NCI-H1092 (cell line): ENCODE measurements at regions not wholly inside any gene's neighbourhood (a gene's known extent, or its start where the extent isn't known, plus 50 kb on each side); places are given as distances from the start of the nearest gene placed in this dataset.

ENCODE experiments used
- DNase-seq: peaks from one replicate; lab custom pipeline; 2025; lab: John Stamatoyannopoulos, UW

DNA sequence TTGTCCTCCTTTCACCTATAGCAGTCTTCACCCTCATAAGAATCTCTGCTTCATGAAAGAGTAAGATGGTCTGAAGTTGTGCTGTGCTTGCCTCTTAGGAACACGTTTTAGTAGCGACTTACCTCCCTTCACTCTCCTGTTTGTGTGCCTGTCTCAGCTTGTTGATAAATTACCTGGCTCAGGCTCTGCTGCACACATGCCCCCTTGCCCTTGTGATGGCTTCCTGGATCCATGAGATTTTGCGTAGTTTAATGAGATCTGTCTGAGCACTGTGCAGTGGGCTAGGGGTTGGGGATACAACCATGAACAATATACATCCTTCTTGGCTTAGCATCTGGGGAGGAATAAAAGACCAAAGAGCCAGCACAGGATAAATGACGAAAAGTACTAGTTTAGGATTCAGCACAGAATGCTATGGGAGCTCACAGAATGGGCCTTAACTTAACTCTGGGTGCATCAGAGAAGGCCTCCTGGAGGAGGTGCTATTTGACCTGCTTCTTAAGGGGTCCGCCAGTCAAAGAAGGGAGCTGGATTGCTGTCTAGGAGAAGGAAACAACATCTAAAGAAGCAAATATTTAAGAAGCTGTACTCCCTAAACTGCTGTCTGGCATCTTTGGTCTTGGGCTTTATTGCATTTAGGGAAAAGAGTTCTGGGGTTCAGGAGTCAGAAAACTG is 175.7 kb upstream of the PLXNA2 start:
- no peak for DNase-seq

DNA sequence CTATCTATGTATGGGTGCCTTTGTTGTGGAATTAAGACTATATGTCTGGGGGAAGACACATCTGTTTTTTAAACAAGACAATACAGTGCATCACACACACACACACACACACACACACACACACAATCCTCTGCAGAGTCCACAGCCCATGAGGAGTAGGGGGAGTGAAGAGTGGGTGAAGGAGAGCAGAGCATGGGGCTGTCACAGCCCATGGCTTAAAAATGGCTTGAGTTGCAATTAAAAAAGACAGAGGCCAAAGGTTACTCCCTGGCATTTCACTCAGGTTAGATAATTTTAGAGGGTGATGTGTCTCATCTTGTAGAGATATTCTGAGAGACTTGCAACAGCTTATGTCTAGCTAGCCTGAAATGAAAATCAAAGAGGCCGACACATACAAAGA is 176.5 kb upstream of the PLXNA2 start:
- DNase-seq = no peak

DNA sequence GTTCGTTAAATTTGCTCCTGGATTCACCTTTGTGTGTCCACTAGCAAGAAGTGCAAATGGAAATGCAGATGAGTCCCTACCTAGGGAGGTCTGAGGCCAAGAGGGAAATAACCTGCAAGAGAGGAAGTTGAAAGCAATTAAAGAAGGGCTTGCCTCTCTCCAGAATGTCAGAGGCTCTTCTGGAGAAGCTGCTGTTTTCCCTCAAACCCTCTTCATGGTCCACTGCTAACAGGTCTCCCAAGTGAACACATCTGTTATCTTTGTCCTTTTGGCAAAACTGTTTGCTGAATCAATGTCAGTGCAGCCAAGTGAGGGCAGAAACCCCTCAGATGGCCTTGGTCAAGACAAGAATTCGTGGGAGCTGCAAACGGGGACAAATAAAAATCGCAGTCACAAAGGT is 177.3 kb upstream of the PLXNA2 start:
- DNase-seq = no peak

DNA sequence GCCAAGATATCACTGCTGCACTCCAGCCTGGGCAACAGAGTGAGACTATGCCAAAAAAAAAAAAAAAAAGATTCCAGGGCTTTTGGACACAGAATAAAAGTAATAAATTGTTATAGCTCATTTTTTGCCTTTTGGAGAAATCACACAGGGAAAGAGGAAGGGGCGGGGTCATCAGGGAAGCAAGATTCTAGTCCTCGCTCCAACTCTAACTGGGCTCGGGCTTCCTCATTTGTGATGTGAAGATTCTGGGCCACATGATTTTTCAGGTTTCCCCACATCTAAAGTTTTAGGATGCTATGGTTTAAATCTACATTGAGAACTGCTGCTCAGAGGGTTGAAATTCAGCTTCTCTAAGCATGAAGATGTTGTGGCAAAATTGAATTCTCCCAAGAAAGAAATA is 179.3 kb upstream of the PLXNA2 start:
- no peak for DNase-seq

DNA sequence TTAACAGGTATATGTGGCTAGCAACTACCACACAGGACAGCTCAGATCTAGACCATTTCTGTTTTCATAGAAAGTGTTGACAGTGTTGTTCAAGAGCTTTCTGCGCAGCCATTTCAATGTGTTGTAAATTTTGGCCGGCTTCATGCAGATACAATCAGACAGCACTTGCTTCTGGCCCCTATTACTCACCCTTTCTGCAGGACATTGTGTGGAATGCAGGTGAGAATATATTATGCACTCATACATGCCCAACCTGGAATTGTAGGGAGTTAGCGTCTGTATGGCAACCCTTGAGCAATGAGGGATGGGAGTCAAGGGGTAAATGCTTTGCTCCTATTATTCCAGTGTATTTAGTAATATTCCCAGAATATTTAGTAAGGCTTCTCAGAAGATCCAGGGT is 180.9 kb upstream of the PLXNA2 start:
- no peak for DNase-seq

DNA sequence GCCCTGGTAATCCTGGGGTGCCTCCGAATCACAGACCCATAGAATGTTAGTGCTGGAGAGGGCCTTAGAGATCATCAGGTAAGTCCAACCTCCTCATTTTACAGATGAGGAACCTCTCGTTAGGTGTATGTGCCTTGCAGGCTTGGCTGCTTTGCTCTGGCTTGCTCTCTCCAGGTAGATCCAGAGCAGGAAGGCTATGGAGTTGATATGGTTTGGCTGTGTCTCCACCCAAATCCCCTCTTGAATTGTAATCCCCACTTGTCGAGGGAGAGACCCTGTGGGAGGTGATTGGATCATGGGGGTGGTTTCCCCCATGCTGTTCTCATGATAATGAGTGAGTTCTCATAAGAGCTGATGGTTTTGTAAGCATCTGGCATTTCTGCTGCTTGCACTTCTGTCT is 186.0 kb upstream of the PLXNA2 start:
- DNase-seq = no peak

DNA sequence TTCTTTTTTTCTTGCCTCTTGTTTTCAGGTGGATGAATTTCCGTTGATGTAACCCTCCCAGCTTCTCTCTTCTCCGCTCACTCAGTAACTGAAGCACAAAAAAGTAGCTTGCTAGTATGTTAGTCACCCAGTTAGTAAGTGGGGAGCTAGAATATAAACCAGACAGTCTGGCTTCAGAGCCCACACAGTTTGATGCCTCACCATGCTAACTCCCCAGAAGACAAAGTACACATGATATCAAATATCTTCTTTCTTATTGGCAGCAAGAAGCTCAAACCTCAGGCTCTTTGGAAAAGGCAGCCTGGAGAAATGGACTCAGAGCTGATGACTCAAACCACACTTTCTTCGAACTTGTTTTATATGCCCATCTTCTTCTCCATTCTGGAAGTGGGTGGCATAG is 187.5 kb upstream of the PLXNA2 start:
- DNase-seq = no peak

DNA sequence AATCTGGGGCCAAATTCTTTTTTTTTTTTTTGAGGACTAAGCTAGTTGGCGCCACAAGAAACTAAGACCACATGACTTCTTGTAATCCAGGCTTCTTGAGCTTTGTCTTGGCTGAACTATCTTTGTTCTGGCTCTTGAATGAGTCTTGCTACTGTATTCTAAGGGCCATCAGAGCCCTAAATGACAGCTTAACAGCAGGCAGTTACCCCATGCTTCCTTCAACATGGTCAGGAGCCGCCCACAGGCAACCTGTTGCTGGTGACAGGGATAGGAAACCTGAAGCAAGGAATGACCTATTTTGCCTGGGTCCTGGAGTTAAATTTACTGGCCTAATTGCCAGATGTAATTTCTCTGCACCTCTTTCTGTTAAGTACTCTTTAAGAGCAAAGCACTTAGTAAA is 188.2 kb upstream of the PLXNA2 start:
- DNase-seq = no peak

DNA sequence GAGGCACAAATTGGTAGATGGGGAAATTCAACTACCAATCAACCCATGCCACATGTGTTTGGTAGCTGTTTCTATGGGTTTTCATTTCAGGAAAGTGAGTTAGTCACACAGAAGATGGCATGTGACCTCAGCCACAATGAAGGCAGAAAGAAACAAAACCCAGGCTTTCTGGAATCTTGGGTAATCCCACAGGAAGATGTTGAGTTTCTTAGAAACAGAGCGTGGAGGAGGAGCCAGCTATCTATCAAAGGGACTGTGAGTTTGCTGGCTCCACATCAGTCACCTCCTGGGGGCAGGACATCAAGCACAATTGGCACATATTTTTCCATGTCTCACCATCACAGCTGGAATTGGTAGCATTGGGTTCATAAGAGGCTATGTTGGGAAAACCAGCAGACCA is 188.9 kb upstream of the PLXNA2 start:
- no peak for DNase-seq

DNA sequence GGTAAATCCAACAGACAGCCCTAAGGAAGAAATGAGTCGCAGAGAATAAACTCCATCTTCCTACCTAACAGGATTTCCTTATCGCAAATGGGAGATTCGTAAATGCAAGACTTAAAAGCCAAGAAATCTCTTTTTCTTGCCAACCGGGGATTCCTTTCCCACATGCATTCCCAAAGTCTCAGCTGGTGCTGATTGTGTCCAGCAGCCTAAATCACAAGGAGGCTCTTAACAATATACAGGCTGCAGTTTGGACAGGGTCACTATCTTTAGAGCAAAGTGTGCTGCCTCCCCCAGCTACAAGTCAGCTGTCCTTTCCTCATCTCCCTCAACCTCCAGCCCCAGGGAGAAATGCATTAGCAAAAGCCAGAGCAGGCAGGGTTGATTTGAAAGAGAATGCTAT is 189.8 kb upstream of the PLXNA2 start:
- DNase-seq = no peak

DNA sequence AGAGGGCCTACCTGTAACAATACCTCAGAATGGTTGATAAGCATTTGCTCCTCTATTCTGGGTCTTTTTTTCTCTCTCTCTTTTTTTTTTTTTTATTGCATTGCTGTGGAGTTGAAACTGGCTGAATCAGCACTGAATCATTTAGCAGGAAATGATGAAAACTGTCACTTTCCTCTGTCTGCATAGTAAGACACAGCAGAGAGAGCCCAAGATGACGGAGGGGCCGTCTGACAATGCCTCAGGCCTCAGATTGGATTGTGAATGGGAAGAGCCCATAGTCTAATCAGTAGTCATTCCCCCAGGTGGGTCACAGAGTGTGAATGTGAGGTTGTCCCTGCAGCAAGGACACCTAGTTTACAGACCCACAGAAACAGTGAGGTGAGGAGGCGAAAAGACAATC is 193.2 kb upstream of the PLXNA2 start:
- DNase-seq = no peak

DNA sequence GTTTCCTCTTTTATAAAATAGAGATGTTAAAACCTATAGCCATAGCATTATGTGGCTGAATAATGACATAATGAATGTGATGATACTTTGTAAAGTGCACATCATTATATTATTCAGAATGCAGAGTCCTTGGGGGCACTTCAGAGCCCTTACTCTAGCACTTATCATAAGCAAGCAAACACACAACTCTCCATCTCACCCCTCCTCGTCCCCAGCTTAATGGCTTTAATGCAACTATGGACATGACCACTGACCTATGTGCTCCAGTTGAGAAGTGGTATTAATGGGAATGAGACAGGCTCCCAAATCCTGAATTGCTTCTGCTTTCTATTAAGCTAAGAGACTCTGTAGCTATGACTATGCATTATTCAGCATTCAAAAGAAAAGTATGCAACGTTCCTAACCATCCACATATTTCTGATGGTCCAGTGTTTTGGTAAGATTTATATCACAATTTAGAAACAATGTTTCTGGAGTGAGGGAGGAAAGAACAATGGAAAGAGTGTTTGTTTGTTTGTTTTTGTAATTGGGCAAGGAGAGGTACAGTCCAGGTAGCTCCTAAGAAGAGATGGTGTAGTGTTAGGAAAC is 194.0 kb upstream of the PLXNA2 start:
- DNase-seq = no peak

DNA sequence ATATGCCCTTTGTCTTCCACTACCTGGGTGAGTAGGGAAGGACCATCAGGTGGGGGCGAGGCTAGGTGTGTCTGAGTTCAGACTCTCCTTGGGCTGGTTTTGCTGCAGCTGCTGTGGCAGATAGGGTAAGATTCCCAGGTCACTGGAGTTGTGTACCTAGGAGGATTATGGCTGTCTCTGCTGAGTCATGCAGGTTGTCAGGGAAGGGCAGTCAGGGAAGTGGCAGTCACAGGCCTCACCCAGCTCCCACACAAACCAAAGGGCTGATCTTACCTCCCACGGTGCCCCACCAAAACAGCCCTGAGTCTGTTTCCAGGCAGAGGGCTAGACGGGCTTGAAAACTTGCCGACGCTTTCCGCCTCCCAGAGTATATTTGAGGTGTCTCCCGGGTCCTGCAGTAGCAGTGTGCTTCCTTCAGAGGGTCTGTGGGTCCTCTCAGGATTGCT is 201.6 kb upstream of the PLXNA2 start:
- no peak for DNase-seq

DNA sequence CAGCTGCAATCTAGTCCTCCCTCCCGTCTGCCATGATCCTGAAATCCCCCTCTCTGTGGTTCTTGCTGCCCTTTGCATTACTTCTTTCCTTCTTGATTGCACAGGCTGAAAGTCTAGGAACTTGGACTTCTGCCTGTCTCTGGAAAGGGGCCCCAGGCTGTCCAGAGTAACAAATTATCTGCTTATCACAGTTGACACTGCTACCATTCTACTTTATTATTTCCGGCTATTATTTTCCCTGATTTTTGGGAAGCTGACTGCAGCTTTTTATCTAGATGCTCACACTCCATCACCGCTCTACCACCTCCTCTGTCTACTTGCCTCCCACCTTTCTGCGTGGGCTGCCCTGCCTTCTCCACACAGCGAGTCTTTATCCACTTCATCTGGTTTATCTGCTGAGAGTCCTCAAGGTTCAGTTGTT is 202.1 kb upstream of the PLXNA2 start:
- DNase-seq = no peak

DNA sequence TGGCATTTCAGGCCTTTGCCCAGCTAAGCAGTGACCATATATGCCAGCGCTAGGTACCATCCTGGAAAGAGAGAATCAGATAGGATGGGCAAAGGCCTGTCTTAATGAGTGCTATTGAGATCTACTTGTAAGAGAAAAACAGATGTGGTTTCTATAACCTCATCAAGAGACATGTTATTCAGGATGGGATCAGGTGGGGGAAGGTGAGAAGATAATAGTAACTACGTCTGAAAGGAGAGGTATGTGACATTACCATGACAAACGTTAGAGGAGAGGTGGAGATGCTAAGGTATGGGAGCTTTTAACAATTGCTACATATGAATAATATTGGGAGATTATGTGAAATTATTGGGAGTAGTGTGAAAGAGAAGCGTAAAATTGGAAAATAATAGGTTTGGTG is 204.2 kb upstream of the PLXNA2 start:
- no peak for DNase-seq

DNA sequence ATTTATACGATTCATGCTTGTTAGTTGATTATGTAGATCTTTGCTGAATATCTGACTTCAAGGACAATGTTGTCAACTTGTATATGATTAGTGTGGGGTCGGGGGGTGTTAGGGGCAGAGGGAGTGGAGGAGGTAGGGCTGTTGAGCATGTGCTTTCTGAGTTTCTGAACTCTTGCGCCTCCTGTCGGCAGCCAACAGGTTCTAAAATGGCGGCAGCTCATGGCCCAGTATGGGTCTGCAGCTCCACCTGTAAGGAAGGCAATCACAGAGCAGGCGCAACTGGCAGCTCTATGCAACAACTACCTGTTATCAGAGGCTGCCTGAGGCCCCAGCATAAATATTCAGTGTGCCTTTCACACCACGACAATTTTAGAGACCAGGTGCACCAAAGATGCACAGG is 205.8 kb upstream of the PLXNA2 start:
- DNase-seq = no peak

DNA sequence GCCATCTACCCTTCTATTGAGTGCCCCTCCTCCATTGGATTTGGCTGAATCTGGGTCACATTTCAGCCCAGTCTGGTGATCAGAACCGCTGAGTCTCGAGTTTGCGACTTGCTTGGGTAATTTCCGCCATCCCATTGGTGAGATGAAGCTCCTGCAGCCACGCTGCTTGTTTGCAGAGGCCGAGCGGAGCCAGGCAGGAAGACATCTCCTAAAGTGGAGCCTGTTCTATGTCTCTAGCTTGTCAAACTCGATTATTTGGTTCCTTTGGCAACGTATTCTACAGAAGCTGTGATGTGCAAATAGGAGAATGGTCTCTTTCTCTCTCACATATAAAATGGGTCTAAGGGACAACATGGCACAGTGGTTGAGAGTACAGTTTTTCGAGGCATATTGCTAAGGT is 206.8 kb upstream of the PLXNA2 start:
- no peak for DNase-seq

DNA sequence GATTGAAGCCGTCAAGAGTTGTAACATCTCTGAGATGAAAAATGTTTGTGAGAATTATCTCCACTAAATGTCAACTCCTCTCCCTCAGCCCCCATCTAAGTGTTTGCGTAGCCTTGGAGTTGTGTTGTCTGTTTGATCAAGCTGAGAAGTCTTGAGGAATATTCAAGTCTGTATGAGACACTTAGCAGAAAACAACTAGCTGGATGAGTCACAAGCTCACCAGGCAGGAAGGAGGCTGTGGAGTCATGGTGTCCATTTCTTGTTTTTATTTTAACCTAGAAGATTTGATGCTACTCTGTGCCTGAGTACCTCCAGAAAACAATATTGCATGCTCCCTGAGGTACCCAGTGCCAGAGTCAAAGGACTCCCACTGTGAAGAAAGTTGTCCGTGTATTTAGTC is 211.6 kb upstream of the PLXNA2 start:
- no peak for DNase-seq

DNA sequence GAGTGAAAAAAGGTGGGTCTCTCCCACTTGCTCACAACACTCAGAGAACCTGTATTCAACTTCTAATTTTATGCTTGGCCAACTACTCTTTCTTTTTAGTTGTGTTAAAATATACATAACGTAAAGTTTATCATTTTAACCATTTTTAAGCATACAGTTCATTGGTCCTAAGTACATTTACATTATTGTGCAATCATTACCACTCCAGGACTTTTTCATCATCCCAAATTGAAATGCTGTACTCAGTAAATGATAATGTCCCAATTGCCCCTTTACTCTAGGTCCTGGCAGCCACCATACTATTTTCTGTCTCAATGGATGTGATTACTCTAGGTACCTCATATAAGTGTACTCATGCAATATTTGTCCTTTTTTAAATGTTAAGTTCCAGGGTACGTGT is 212.3 kb upstream of the PLXNA2 start:
- DNase-seq = no peak

DNA sequence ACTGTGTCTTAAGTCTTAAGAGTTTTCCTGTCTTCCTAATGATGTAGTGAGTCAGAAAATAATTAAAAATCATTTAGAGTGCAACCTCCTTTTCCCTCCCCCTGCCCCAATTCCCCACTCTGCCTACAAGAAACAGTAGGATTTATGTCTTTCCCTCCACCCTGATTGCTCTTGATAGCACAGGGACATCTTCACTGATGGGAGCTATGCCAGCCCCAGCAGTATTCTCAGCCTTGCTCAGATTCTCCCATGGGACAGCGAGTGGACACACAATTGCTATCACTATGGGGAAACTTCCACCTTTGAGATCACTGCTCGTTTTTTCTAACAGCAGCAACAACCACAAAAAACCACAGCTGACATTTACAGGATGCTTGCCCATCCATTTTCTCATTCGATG is 216.6 kb upstream of the PLXNA2 start:
- DNase-seq = no peak

DNA sequence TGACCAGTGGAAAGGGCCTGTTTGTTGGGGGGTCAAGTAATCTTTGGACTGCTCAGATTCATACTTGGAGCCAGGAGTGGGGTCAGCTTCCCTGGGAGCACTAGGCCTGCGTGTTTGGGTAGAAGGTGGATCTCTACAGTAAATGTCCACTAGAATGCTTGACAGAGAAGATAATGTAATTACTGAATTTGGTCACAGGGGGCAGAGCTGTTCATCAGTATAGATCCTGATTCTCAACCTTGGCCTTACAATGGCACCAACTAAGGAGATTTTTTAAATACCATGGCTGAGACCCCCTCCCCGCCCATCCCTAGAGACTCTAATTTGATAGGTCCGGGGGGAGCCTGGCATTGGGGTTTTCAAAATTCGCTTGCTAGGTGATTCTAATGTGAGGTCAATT is 217.5 kb upstream of the PLXNA2 start:
- DNase-seq = no peak

DNA sequence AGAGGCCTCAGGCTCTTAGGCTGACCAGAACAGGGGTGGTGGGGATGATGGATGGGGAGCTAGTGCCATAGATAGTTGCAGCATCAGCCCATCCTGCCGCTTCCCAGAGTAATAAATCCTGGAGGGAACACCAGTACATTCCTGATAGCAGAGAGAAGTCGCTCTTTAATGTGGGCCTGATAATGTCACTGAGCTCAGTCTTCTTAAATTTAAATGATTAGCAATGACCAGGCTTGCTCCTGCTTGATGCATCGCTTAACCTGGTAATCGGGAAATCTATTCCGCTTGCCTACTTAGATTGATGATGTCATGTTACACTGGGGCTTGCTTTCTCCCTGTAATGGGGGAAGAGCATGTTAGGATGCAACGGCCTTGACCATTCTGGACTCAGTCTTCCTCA is 218.6 kb upstream of the PLXNA2 start:
- no peak for DNase-seq

DNA sequence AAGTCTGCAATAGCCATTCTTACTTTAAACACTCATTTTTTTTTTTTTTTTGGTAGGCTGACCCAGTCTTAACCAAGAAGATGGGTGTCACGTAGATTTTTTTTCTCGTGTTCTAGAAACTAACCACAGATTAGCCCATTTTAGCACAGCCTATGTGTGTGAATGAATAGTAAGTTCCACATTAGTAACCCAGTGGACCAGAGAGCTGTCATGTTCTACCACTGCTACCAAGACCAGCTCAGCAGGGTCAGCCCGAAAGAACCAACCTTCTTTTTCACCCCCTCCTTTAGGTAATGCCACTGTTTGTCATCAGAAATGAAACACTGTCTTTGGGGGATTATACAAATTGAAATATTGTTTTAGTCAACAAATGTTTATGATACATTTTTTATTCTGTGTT is 221.1 kb upstream of the PLXNA2 start:
- DNase-seq = no peak
